ENCODE measurements at regions not wholly inside any gene's neighbourhood (a gene's known extent, or its start where the extent isn't known, plus 50 kb on each side); places are given as distances from the start of the nearest gene placed in this dataset.
"Not testable (repeated sequence)": the region's sequence is repeated elsewhere in the genome, so short reads cannot be mapped to it uniquely, and the experiment has no call there.

DNA sequence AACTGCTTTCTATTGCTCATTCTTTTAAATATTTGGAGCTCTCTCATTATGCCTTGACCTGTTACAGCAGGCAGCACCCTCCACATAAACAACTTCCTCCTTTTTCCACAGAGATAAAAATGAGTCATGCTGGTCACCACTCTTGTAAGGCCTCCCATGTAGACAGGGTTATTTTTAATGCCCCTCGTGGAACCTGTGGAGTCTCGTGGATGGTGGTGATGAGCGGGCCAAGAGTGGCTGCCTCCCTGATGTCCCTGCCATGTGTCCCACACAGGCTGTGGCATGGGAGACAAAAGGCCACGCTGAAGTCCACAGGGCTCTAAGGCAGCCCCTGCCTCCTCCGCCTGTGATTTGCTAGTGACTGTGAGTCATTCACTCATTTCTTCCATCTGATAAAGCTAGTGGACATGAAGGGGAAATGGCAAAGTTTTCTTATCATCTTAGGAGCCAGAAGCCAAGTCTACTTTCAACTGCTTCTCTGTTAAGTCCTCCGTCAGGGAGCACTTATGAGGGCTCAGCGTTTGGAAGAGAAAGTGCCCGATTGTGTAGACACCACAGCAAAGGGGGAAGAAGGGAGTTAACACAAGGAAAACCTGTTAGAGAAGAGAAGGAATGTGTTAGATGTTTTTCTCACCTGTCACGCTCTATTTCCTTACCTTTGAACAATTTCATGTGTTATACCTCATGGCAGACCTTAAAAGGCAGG lies 121.6 kb upstream of the FAT1 start:
- H3K27me3 ChIP-seq = no peaks in the 10 kb centered on the region
- H3K9me3 ChIP-seq (replicated peaks in 1 of 3) = no peaks in the 10 kb centered on the region
- TF ChIP-seq, protein P1, sequence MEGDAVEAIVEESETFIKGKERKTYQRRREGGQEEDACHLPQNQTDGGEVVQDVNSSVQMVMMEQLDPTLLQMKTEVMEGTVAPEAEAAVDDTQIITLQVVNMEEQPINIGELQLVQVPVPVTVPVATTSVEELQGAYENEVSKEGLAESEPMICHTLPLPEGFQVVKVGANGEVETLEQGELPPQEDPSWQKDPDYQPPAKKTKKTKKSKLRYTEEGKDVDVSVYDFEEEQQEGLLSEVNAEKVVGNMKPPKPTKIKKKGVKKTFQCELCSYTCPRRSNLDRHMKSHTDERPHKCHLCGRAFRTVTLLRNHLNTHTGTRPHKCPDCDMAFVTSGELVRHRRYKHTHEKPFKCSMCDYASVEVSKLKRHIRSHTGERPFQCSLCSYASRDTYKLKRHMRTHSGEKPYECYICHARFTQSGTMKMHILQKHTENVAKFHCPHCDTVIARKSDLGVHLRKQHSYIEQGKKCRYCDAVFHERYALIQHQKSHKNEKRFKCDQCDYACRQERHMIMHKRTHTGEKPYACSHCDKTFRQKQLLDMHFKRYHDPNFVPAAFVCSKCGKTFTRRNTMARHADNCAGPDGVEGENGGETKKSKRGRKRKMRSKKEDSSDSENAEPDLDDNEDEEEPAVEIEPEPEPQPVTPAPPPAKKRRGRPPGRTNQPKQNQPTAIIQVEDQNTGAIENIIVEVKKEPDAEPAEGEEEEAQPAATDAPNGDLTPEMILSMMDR (IDR thresholded peaks at IDR 0.05) = no peak
- no peak for TF ChIP-seq POLR2A (IDR thresholded peaks at IDR 0.05)
- WGBS, 4 donors = 57 to 68% (median 62%) methylated on average over 6 to 9 of the region's 9 CpGs
- no peak for DNase-seq
- no peak overlapping the region for H3K4me3 ChIP-seq
- intact Hi-C loops (cut with DNase I) = no loop called here
- peak overlapping the region in 1 of 5 donors; percentile 73 for H3K27ac ChIP-seq
- H3K36me3 ChIP-seq (replicated peaks in 1 of 2) = no peaks in the 10 kb centered on the region
- H3K4me1 ChIP-seq (replicated peaks in 1 of 2) = peaks cover 0 to 4% of the 10 kb centered on the region in 2 donors

DNA sequence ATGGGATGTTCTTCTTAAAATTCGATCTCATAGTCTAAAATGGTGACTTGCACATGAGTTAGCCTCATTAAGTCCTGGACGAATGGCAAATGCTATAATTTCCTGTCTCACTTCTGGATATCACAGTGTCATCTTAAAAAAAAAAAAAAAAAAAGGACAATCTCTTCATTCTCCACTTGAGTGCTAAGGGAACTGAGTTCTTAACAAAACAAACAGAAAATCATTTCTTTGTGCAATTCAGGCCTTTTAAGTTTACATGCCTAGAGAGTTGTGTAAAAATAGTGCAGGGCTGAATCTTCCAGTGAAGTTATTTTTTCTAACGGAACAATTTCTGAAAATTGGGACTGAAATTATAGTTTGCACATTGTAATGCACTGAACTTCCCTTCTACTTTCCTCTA lies 122.8 kb upstream of the FAT1 start:
- no peak overlapping the region for H3K4me3 ChIP-seq
- H3K4me1 ChIP-seq (replicated peaks in 1 of 2) = peaks cover 0 to 4% of the 10 kb centered on the region in 2 donors
- no peaks in the 10 kb centered on the region for H3K36me3 ChIP-seq (replicated peaks in 1 of 2)
- H3K9me3 ChIP-seq (replicated peaks in 1 of 3) = no peaks in the 10 kb centered on the region
- intact Hi-C loops (cut with DNase I) = no loop called here
- WGBS, 4 donors = 66 to 72% (median 68%) methylated on average over 3 of the region's 3 CpGs
- DNase-seq = no peak
- no peaks in the 10 kb centered on the region for H3K27me3 ChIP-seq
- H3K27ac ChIP-seq = no peak overlapping the region
- TF ChIP-seq, protein P1 (IDR thresholded peaks at IDR 0.05) = no peak
- TF ChIP-seq POLR2A (IDR thresholded peaks at IDR 0.05) = no peak

DNA sequence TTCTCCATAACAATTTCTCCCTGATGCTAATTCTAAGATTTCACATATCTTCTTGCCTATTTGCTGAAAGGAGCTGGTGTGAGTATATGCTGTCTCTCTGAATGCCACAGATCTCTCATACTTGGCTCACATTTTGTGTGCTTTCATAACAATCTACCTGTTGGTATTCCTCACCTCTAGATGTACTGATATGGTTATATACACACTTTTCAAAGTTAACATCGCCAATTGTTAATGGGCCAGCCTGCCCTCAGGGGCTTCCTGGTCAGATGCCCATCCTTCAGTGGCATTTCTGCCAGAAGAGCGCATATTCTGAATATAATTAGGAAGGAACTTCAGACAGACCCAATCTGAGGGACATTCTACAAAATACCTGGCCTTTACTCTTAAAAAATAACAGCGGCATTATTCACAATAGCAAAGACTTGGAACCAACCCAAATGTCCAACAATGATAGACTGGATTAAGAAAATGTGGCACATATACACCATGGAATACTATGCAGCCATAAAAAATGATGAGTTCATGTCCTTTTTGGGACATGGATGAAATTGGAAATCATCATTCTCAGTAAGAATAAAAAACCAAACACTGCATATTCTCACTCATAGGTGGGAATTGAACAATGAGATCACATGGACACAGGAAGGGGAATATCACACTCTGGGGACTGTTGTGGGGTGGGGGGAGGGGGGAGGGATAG lies 123.9 kb upstream of the FAT1 start:
- 91 to 96% (median 93%) methylated on average over 3 of the region's 3 CpGs for WGBS, 4 donors
- intact Hi-C loops (cut with DNase I); H3K36me3 ChIP-seq (replicated peaks in 1 of 2); H3K9me3 ChIP-seq (replicated peaks in 1 of 3); H3K4me1 ChIP-seq (replicated peaks in 1 of 2); H3K27me3 ChIP-seq; DNase-seq; H3K4me3 ChIP-seq; H3K27ac ChIP-seq: not testable (repeated sequence)

DNA sequence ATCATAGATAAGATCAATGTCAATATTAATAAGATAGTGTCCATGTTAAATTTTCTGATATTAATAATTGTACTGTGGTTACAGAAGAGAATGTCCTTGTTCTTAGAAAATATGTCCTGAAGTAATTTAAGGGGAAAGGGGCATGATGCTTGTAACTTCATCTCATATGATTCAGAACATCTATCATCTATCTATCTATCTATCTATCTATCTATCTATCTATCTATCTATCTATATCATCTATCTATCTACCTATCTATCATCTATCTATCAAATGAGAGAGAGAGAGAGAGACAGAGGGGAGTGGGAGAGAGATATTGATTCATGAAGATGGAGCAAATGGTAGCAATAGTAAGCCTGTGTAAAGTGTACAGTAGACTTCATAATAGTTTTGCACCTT lies 124.8 kb upstream of the FAT1 start:
- H3K4me1 ChIP-seq (replicated peaks in 1 of 2) = peaks cover 0 to 4% of the 10 kb centered on the region in 2 donors
- no peak overlapping the region for H3K4me3 ChIP-seq
- H3K27ac ChIP-seq = no peak overlapping the region
- intact Hi-C loops (cut with DNase I) = no loop called here
- no peak for TF ChIP-seq POLR2A (IDR thresholded peaks at IDR 0.05)
- TF ChIP-seq, protein P1 (IDR thresholded peaks at IDR 0.05) = no peak
- H3K36me3 ChIP-seq (replicated peaks in 1 of 2) = no peaks in the 10 kb centered on the region
- no peak for DNase-seq
- no peaks in the 10 kb centered on the region for H3K27me3 ChIP-seq
- no peaks in the 10 kb centered on the region for H3K9me3 ChIP-seq (replicated peaks in 1 of 3)
